ENCODE measurements at regions not wholly inside any gene's neighbourhood (a gene's known extent, or its start where the extent isn't known, plus 50 kb on each side); places are given as distances from the start of the nearest gene placed in this dataset.
A peak's percentile ranks its signal among the peaks of the same experiment; 100 is the strongest.
"Not testable (repeated sequence)": the region's sequence is repeated elsewhere in the genome, so short reads cannot be mapped to it uniquely, and the experiment has no call there.

DNA sequence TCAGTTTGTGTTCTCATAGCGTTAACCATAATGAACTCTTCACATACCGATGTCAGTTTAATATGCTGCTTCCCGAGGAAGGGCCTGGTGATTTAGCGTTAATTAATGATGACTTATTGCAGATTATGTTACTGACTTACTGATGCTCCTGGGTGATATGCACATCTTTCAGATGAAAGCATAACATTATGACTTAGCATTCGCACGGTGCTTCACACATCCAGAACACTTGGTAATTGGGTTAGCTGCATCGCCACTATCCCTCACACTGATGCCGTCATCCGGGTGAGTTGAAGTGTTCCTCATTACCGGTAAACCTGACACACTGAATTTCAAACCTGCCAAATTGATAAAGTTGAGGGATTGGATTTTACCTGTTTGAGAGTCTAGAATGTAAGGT, 239.0 kb upstream of the PODXL start:
- no peak for DNase-seq (ENCODE audit: low spot score)

DNA sequence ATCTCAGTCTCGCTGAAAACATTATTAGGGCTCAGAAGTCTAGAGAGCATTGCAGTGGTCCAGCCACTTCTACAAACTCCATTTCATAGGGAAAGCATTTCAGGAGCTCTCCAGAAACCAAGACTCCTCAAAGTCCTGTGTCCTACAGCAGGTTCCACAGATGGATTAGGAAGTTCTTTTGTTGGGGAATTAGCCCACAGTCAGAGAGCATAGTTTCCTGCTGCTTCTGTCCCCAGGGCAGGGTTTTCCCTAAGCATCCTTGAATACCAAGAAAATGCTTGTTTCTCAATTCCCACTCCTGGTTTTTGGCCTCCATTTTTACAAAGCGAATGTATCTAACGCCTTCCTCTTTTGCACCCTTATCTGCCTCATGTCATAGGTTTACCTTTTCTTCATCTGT, 235.9 kb upstream of the PODXL start:
- no peak for DNase-seq (ENCODE audit: low spot score)

DNA sequence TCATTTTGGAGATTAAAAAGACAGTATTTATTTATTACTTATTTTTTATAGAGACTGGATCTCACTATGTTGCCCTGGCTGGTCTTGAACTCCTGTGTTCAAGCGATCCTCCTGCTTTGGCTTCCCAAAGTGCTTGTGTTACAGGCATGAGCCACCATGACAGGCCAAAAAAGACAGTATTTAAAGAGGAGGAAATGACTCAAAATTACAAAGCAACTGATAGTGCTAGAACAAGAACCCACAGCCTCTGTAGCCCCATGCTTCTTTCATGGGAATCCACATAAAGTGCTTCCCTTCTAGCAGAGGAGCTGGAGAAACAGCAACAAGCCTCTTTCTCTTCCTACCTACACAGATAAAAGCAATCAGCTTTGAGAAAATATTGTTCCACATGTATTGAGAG, 230.7 kb upstream of the PODXL start:
- no peak for DNase-seq (ENCODE audit: low spot score)

DNA sequence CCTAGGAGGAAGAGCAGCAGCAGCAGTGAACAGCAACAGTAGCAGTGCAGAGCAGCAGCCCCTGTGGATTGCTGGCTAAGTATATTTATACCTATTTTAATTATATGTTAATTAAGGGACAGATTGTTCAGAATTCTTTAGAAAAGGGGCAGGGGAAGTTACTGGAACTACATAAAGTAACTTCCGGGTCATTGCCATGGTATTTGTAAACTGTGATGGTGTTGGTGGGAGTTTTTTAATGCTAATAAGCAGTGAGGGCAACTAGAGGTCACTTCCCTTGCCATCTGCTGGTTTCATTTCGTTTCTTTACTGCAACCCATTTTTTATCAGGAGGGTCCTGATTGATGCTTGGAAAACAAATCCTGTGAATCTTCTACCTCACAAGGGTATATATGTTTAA, 229.8 kb upstream of the PODXL start:
- DNase-seq (ENCODE audit: low spot score), result no peak

DNA sequence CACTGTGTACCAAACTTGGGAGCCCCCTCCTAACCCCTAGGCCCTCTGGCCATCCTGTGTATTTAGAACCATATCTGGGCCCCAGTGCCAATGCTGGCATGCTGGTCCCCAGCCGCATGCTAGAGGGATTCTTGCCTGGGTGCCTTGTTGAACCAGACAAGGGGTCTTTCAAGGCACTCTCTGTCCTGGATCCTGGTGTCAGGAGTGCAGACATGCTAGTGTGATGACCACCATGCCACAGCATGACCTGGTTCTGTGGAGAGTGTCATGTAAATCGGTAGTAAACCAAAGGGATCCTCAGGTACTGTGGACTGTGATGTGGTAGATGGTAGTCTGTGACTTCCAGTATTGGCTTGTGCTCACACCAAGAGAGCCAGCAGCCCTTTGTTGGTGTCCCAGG, 222.2 kb upstream of the PODXL start:
- no peak for DNase-seq (ENCODE audit: low spot score)

DNA sequence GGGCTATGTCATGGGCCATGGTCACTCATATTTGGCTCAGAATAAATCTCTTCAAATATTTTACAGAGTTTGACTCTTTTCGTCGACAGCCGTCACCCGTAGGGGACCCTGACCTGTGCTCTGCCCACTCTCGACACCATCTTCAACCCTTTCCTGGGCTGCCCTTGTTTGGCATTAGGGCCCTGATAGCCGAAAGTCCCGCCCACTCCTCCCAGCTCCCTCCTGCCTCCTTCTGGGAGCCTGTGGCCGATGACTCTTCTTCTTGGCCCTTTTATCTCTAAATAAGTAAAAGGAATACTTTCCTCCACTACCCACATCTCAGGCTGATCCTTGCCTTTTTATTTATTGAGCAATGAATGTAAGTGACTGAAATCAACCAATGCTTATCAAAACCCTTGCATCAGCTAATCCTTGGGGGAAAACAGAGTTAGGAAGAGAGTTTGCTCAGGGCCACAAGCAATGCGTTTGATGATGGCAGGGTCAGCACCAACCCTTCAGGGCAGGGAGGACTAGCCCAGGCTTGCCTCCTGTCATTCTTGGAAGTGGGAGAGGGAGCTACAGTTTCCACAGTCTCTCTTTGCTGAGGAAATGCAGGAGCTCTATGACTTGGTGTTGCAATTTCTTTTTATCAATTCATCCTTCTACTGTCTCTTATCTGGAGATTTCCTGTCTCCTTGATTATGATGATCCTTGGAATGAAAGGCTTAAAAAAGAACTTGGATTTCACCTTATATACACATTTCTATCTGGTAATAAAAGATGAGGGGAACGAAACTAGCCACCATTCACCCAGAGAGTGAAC, 218.2 kb upstream of the PODXL start:
- no peak for DNase-seq (ENCODE audit: low spot score)

DNA sequence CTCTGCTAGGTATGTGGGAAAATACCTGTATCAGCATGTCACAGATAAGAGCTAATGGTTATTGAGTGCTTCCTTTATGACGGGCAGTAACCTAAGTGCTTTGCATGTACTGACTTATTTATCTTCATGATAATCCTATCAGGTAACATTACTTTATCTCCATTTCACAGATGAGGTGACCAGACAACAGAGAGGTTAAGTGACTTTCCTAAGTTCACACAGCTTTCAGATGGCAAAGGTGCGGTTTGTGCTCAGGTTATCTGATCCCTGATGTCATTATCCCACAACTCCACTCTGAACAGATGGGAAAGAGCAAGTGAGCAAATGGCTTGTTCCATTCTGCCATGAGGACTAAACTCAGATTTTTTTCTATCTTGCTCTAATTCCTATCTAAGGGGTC, 217.0 kb upstream of the PODXL start:
- DNase-seq (ENCODE audit: low spot score), result no peak

DNA sequence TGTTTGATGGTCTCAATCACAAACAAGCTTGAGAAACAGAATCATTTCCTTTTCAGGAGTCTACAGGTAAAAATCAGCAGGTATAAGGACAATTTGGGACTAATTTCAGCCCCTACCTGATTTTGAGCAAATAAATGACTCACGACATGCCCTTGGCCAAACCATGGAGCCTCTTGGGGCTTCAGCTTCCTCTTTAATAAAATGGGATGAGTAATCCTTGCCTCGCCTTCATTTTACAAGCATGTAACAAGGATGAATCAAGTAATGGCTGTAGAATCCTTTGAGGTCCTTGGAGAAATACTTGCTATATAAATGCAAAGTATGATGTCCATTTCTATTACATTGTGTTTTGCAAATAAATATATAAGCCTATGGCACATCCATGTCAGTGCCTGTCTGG, 212.8 kb upstream of the PODXL start:
- DNase-seq (ENCODE audit: low spot score), result no peak

DNA sequence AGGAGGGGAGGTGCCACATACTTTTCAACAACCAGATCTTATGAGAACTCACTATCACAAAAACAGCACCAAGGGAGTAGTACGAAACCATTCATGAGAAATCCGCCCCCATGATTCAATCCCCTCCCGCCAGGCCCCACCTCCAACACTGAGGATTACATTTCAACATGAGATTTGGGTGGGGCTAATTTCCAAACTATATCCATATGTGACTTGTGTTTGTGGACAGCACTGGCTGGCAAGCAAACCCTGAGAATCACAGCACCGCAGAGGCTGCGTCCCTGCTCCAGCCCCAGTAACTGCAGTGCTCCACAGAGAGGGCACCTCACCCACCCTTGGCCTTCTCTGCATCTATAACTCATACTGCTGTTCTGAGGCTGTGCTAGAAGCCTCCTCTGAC, 211.2 kb upstream of the PODXL start:
- DNase-seq (ENCODE audit: low spot score), result no peak

DNA sequence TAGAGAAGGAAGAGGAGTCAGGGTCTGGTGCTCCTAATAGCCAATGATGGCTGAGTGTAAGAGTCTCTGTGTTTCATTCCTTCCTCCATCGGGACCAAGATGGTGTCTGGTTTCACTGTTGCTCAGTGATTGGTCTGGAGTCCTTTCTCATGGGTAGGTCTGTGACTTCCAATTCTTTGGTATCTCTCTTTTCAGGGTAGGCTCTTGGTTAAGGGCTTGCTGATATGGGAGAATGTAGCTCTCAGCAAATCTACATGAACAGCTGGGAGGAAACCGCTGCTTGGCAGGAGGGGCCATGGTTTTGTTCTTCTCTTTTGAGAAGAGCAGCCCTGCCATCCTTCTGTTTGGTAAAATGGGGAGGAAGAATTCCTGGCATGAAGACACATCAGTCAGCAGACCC, 209.1 kb upstream of the PODXL start:
- DNase-seq (ENCODE audit: low spot score), result no peak

DNA sequence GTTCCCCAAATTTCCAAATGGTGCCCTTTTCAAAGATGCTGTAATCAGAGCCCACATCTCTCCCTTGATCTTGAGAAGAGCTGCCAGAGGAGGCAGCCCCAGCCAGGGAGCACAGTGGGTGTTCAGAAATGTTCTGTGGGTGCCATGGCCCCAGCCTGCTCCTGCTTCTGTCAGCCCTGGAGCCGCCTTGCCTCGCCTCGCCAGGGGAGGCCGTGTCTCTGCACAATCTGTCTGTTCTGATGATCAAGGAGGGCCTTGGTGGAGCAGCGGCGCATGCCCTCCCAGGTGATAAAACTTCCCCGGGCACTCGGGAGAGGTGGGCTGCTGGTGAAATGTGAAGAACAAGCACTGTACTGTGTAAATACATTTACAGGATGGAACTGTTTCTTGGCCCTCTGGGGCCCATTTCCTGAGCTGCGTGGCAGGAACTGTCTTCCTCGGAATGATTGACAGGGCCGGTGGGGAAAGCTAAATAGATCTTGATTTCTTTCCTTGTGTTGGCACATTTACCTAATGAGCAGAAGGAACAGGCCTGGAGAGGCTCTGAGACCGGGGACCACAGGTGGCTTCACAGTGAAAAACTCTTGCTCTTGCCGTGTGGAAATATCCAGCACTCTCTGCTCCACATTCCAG, 207.8 kb upstream of the PODXL start:
- no peak for DNase-seq (ENCODE audit: low spot score)

DNA sequence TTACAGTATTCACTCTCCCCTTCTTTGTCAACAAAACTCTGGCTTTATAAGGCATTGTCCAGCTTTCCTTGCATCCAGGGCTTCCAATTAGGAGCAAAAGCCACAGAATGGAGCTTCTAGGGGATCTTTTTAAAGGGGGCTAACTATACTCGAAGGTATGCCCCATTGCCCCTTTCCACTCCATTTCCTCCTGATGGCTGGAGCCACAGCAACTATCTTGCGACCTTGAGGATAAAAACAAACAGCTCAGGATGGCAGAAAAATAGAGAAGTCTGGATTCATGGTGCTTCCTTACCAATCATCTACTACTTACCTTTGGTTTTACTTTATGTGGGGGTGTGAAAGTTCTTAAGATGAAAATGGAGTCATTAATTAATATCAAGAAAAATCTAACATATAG, 206.3 kb upstream of the PODXL start:
- no peak for DNase-seq (ENCODE audit: low spot score)

DNA sequence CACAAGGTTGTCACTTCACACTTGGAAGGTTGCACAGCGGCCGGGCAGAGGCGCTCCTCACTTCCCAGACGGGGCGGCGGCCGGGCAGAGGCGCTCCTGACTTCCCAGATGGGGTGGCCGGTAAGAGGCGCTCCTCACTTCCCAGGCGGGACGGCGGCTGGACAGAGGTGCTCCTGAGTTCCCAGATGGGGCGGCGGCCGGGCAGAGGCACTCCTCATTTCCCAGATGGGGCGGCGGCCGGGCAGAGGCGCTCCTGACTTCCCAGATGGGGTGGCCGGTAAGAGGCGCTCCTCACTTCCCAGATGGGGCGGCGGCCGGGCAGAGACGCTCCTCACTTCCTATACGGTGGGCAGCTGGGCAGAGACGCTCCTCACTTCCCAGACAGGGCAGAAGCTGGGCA, 199.4 kb upstream of the PODXL start:
- DNase-seq (ENCODE audit: low spot score), result not testable (repeated sequence)

DNA sequence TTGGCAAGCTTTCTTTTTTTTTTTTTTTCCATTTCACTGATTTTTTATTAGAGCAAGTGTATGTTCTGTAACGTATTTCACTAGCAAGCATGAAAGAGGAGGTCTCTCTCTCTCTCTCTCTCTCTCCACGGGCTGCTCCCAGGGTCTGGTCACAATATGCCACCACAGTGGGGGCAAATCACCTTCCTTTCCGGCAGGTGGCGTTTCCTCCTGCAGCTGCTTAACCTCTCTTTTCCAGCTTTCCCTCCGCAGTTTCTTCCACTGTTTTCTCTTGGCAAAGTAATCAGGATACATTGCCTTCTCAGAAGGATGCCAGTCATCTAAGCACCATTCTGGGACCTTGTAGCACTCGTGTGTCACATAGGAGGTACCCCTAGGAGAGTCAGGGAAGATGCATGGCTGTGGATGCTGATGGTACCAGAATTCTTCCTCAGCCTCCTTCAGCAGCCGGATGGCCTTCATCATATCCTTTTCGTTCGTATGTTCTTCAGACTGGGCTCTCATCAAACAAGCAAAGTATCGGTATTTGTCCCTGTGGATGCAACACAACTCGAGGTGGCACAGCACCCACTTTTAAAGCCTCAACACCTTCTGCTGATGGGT, 197.3 kb upstream of the PODXL start:
- DNase-seq (ENCODE audit: low spot score), result peak; percentile 32

DNA sequence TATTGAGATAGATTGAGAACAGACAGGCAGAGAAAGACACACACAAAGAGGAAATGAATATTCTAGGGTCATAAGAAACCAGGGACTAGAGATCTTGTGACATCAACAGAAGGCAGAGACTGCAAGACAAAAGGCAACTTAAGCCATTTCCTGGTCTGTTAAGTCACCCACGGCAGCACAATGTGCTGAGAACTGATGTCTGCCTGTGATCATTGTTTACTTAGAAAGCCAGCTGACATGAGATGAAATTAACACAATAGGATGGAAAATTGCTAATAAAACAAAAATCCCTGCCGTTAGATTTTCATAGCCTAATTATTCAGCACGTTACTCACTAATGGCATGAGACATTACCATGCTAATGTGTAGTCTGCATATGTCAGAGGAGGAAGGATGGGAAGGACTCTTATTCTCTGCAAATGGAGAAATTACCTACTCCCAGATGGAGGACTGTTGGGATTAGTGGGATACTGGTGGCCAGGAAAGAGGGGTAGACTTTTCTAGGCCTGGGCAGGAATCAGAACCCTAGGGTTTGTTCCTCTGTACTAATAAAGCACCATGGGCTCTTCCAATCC, 191.3 kb upstream of the PODXL start:
- no peak for DNase-seq (ENCODE audit: low spot score)

DNA sequence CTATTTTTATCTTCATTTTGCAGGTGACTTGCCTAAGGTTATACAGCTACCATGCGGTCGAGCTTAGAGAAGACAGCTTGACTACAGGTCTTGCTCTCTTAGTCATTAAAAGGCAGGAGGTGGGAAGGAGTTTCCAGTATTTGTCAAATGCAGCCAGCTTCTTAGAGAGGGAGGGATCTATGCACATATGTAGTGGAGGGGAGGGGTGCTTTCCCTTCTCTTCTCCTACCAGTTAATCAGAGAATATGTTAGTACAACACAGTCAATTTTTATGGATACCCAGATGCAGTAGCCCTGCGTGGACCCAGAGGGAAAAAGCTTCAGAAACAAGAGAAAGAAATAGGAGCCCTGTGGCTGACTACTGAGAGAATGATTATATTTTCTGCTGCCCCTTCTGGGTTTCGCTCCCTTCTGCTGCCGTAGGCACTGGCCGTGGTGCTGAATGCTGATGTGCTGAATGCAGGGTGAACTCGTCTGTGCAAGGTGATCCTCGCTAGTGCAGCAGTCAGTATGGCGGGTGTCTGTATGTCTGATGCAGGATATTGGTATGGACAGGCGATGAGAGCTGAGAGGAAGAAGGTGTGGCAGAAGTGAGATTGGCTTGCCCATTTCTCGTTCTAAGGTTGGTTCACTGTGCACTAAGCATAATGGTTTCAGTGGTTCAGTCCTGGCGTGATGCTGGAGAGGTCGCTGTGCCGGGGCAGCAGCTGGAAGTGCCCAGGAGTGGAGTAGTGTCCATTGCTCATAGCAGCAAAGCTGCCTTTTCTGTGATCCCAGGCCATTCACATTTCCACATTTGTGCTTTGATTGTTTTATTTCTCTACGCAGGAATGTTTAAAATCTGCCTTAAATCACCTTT, 189.2 kb upstream of the PODXL start:
- peak; percentile 35 for DNase-seq (ENCODE audit: low spot score)

DNA sequence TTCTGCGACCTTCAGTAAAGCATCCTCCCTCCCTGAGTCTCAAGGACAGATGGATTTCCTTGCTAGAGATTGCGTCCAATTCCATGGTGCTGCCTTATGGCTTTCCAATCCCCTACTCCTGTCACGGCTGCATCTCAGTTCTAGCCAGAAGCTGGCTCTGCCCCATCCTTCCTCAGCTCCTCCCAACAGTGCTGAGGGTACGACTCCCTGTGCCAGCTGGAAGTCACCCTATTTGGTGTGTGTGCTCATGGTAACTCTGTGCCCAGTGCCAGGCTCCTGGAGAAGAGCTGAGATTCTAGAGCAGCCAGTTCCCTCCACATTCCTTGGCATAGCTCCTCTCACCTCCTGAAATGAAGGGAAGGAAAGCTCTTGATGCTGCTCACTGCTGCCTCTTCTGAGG, 185.0 kb upstream of the PODXL start:
- no peak for DNase-seq (ENCODE audit: low spot score)

DNA sequence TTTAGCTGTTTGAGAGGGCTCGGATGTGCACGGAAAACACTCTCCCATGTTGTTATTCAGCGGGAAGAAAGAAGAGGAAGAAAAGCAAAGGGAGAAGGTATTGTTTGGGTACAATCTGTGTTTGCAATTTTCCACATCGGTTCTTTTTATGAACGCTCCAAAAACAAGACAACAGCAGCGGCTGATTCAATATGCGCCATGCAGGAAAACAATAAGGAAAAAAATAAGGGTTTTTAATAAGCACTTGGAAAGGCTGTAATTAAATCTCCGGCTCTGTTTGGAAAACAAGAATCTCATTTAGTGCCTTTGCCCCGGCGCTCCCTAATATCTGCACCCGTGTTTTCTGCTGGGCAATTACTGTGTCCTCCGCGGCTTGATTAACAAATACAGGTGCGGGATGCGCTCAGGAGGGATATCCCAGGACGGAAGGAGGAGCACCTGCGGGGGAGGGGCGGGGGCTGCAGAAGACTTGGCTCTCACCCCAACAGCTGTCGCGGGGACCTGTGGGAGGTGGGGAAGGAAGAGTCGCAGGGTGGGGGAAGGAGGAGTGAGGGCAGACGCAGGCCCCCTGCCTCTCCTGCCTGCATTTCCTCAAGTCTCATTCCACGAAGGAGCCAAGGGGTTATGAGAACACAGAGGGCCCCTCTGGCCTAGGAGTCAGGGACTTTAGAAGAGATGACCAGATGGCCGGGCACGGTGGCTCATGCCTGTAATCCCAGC, 181.5 kb upstream of the PODXL start:
- DNase-seq (ENCODE audit: low spot score), result no peak

DNA sequence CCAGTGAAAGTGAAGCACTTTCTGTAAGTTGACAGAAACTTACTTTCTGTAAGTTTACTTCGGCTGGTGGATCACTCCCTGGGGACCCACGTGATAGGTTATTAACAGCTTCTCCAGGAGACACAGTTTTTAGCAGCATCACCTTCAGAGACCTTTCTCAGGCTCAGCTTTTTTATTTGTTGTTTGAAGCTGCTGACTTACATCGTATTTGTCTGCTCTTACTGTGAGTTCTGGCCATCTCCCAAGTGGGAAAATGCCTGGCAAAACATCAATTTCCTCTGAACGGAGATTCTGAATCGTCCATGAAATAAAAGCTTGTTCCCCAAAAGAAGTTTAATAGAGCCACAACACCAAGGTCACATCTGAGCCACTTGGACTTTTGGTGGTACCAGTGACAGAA, 178.7 kb upstream of the PODXL start:
- DNase-seq (ENCODE audit: low spot score), result no peak

DNA sequence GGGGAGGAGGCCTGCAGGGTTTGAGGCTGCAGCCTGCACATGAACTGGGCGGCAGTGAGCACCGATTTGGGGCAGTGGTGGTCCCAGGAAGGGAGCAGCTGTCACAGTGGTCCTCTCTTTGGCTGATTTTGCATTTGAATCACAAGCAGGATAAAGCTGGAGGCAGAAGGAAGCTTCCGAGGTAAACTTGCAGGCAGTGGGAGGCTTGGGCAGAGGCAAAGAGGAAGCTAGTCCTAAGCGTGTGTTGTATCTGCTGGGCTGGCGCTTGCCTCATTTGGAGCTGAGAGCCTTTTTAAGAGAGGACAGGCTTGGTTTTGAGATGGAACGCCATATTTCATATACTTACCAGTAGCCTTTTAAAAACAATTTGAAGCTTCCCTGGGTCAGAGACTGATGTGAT, 177.2 kb upstream of the PODXL start:
- DNase-seq (ENCODE audit: low spot score), result no peak

DNA sequence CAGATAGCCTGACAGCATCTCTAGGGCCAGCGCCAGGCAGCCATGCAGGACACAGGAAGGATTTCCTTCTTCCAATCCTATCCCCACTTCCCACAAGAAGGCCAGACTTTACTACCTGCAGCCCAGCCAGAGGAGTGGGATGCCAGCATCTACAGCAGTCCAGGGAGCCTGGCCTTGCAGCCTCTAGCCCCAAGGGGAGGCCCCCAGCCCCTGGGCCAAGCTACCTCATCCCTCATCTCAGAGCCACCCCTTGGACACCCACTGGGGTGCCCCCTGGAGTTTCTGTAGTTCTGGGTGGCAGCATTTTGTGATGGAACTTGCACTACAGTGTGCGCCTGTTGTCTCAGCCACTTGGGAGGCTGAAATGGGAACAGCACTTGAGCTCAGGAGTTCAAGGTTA, 170.8 kb upstream of the PODXL start:
- DNase-seq (ENCODE audit: low spot score), result no peak

DNA sequence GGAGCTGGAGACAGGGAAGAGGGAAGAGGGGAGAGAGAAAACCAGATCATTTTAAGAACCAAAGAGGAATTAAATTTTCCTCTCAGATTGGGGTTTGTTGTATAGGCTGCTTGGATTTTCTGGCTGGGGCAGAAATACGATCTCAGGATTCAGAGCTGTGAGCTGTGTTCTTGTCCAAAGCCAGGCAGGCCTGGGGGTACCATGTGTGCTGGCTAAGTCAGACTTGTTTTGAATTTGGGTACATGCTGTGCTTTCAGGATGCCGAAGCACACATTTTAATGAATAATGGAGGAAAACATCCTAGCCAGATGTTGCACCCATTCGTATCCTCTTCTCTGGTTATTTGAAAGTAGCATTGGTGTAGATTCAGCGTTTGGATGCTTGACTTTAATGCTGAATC, 170.3 kb upstream of the PODXL start:
- no peak for DNase-seq (ENCODE audit: low spot score)
